HepG2 (cell line): ENCODE measurements at regions not wholly inside any gene's neighbourhood (a gene's known extent, or its start where the extent isn't known, plus 50 kb on each side); places are given as distances from the start of the nearest gene placed in this dataset.
"Not testable (repeated sequence)": the region's sequence is repeated elsewhere in the genome, so short reads cannot be mapped to it uniquely, and the experiment has no call there.

Source experiments
- FOSL1 ChIP-seq: sonication (generic); formaldehyde crosslinking; IDR thresholded peaks from 2 replicates; pipeline ENCODE4 v1.9.0; 2021; ENCODE audit warnings: missing genetic modification reagents, borderline replicate concordance
- ZNF512B ChIP-seq: sonication (generic); formaldehyde crosslinking; IDR thresholded peaks from 2 replicates; pipeline ENCODE4 v1.5.1; 2020; ENCODE audit warnings: missing genetic modification reagents, mild to moderate bottlenecking, borderline replicate concordance
- TF ChIP-seq, protein P1 (sequence below): IDR thresholded peaks from 2 replicates; pipeline ENCODE4 v1.6.1; 2016

- TF ChIP-seq, protein P1, sequence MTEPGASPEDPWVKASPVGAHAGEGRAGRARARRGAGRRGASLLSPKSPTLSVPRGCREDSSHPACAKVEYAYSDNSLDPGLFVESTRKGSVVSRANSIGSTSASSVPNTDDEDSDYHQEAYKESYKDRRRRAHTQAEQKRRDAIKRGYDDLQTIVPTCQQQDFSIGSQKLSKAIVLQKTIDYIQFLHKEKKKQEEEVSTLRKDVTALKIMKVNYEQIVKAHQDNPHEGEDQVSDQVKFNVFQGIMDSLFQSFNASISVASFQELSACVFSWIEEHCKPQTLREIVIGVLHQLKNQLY = not testable (repeated sequence)
- TF ChIP-seq ZNF512B; FOSL1 (CRISPR knock-in tag): not testable (repeated sequence)
These were observed 117.3 kb upstream of the GJE1 start for GRCh38 chr6:142015463-142015862.
